GM18870 (cell line): ENCODE measurements at regions not wholly inside any gene's neighbourhood (a gene's known extent, or its start where the extent isn't known, plus 50 kb on each side); places are given as distances from the start of the nearest gene placed in this dataset.

ENCODE experiments used
- ATAC-seq: cut with Tn5 transposase; IDR thresholded peaks from one replicate; pipeline ENCODE4 v1.9.1; 2021; ENCODE audit warnings: moderate library complexity; ENCODE audit not compliant: unreplicated experiment

DNA sequence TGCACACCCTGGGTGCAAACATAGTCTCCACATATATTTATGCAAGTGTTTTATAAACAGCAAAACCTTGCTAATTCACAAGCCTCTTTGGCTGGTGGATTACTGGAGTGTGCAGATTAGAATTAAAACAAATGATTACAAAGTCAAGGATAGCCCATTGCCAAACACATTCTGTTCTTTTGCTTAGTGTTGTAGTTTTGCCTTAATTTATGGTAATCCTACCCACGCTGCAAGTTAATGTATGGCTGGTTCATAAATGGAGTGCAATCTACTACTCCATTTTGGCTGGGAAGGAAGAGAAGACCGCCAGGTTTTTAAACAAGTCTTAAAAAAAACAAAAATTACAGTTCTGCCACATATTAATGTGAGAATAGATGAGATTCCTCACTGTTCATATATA is 883.1 kb upstream of the KLHL29 start:
- no peak for ATAC-seq

- ATAC-seq = no peak
Observed at GRCh38 chr2:22513563-22513962, 871.4 kb upstream of the KLHL29 start.

DNA sequence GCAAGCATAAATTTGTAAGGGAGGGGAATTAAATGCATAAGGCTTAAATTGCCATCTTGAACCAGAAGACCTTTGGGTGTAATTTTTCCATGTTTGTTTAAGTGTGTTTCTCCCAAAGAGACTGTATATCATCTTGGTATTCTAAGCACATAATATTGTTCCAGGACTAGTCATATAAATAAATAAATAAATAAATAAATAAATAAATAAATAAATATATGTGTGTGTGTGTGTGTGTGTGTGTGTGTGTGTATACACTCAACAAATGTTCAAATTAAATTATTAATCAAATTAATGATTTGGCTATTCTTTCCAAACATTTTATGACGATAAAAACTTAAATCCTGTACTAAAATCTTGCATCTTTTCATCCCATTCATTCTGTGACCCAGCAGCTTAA is 867.8 kb upstream of the KLHL29 start:
- no peak for ATAC-seq

DNA sequence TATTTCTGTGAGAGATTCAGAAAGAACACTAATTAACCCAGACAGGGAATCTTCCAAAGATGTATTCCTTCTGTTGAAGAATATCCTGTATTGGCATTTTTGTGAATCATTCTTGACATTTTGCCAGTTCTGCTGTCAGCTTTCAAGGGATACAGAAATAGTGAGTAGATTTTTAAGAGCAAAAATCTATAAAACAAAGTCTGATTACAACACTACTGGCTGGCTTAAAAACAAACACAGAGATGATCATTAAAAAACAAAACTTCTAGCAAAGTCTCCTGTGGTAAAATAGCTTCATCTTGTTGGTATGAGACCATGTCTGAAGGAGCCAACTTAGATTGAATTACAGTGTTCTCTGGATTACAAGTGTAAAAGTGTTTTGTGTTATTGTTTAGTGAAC is 866.3 kb upstream of the KLHL29 start:
- no peak for ATAC-seq

GRCh38 chr2:22520369-22521288 is 864.4 kb upstream of the KLHL29 start:
- no peak for ATAC-seq

DNA sequence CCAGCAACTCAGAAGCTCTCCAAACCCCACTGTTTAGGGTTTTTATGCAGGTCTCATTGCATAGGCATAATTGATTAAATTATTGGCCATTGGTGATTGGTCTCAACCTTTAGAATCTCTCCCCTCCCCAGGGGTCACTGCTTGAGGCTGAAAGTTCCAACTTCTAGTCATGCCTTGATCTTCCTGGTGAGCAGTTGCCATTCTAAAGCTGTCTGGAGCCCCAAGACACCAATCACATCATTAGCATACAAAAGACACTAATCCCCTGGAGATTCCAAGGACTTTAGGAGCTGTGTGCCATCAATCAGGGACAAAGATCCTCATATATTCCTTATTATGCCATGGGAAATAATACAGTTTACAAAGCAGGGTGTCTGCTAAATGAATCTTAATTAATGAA is 863.4 kb upstream of the KLHL29 start:
- no peak for ATAC-seq

DNA sequence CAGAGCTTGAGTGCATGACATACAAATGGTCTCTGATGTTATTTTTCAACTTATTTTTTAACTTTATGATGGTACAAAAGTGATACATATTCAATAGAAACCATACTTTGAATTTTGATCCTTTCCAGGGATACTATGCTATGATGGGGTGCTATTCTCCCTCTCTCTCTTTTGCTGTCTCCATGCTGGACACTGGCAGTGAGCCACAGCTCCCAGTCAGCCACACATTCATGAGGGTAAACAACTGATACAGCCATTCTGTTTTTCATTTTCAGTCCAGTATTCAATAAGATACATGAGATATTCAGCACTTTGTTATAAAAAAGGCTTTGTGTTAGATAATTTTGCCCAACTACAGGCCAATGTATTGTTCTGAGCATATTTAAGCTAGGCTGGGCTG is 859.3 kb upstream of the KLHL29 start:
- no peak for ATAC-seq

DNA sequence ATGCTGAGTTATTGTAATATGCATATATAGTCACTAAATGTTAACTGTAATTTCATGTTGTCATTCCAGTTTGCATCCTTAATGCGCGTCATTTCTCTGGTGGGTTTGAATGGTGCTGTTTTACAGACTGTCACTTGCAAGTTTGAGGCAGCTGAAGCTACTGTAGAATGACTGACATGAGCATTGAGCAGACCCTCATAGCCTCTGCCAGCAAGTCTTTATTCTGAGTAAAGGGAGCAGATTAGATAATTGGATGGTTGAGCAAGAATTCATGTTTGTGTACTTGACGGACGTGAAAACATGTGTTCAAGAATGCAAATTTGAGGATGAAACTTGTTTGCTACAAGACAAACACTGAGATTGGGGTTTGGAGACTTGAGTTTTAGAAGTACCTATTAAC is 854.8 kb upstream of the KLHL29 start:
- no peak for ATAC-seq

GRCh38 chr2:22536133-22536532 is 848.8 kb upstream of the KLHL29 start:
- no peak for ATAC-seq

DNA sequence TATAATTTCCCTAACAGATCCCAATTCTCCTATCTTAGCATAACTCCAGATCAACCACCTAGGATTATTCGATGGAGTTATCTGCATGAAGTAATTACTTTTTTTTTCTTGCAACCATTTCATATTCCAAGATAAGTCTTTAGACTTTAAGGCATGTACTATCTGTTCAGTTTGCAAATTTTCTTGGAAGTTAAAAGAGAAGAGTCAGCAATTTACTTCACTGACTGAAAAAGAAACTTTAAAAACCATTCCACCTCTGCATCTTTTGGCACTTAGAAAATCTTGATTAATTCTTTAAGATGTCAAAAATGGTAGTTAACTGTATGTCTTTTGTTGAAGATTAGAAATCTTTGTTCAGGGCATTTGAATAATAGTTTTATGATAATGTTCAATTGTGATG is 830.5 kb upstream of the KLHL29 start:
- no peak for ATAC-seq

DNA sequence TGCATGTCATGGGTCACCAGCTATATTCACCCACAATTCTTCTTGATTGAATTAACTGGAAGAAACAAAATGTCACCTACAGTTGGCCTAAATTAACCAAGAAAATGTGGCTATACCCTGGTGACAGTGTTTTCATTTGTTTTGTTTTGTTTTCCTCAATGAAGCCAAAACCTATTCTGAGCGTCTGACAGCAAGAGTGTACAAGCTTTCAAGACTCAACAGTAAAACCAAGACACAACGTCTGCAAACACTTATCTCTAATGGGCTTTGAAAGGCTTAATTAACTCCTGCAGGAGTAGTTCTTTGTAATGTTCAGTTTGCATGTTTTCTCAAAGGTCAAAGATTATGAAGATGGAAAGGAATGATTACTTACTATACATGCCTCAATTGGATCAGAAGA is 827.6 kb upstream of the KLHL29 start:
- no peak for ATAC-seq

DNA sequence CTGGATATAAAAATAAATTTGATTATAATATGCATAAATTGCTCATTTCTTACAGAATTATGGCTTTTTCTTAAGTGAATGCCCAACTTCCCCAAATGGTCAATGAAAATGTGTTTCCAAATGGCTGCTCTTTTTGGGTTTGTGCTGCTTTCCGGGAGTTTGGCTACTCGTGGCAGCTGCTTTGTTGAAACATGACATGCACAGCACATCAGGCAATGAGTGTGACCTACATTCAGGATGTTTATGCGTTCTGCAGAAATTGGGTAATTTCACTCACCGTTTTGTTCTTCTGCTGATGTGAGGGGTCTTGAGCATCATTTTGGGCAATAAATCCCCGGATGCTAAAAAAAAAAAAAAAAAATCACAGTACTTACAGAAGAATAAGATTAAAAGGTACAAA is 825.0 kb upstream of the KLHL29 start:
- no peak for ATAC-seq

DNA sequence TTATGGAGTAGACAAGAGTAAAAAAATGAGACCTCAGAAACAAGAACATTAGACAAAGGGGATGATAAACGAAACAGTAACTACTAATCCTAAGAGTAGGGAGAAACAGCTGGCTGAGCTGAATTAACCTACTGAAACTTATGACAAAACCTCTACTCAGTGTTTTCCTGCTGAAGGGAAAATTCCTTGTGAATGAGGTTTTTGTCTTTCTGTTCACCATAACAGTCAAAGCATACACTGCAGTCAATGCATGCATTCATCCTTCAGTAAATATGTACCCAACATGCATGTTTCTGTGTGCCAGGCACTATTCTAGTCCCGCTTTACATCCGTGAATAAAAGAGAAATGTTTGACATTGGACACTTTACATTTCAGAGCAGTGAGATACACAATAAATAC is 805.6 kb upstream of the KLHL29 start:
- ATAC-seq = no peak

- ATAC-seq = no peak
Observed at GRCh38 chr2:22582107-22582506, 802.9 kb upstream of the KLHL29 start.

- no peak for ATAC-seq
Observed at GRCh38 chr2:22596306-22596705, 788.7 kb upstream of the KLHL29 start.

DNA sequence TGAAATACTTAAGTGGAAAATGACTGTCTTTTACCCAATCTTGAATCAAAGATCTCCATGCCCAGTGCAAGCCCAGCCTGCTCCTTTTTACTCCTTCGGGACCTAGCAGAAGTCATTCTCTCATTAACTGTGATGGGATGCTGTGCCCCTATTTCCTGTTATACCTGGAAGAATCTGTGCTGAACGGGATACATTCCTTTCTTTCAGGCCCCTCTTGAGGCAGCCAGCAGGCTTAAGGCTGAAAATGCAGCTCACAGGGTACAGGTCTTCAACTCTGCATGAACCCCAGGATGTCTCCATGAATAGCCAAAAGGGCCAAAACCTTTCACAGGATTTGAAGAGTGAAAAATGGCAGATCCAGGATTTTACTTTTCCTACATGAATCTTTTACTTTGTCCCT is 784.8 kb upstream of the KLHL29 start:
- no peak for ATAC-seq

DNA sequence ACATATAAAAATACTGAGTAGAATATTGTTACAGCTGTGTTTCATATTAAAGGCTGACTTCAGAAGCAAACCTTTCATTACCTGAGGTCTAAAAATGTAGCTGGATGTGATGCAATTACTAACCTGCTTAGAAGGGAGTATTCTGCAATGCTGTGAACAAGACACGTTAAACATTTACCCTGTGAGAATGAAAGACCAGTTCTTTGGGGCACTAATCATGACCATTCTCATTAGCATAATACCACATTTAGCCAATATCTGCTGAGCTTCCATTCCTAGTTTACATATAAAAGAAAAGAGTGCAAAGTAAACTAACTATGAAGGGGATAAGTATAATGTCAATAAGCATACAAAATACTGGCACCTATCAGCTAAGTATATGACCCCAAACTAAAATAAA is 784.0 kb upstream of the KLHL29 start:
- no peak for ATAC-seq

DNA sequence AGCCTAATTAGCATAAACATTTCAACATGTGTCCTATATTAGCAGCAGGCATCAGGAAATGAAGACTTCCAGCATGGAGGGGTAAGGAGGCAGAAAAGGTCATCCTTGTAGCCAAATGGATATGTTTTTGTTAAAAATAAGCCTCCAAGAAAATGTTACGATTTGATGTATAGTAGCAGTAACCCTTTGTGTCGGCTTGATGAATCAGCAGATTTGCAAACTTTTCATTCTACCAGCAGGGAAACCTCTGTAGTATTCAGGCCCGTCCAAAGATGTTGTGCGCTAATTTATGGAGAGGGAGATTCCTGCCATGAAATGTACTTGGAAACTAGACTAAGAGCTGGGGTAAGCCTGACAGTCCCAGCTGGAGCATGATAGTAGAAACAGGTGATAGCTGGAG is 780.8 kb upstream of the KLHL29 start:
- ATAC-seq = no peak

- ATAC-seq = no peak
Observed at GRCh38 chr2:22616031-22616430, 768.9 kb upstream of the KLHL29 start.

DNA sequence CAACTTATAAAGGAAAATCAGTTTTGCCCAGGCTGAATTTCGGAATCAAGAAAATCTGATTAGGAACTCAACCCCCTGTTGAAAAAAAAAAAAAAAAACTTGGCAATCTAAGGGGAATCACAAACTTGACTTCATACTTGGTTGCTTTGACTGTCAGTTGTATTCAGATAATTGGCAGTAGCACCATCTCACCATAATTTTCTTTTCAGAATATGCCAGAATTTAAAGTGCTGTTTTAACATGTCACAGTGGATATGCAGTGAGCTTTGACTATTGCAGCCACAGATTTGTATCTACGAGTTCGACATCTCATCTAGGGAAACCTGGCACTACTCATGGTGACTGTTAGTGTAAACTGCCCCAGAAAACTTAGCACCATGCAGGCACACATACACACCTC is 761.4 kb upstream of the KLHL29 start:
- no peak for ATAC-seq

- ATAC-seq = no peak
Observed at GRCh38 chr2:22626621-22627020, 758.4 kb upstream of the KLHL29 start.

DNA sequence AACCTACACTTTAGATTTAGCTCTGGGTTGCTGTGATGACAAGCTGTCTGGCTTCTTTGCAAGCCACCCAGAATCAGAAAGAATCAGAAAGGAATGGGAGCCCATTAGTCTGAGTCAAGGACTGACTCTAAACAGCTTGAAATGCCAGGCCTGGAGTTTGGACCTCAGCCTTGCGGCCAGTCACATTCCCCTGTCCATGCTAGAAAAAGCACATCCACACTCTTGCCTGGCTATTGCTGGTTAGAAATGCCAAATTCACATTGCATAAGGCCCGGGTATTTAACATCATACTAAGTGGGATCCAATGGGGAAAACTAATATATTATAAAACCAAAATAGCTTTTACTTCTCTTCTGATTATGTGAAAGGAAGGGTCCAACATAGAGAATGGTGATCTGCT is 756.8 kb upstream of the KLHL29 start:
- no peak for ATAC-seq

GRCh38 chr2:22628906-22629305 is 756.1 kb upstream of the KLHL29 start:
- no peak for ATAC-seq
